B cell (primary cell): ENCODE measurements at regions not wholly inside any gene's neighbourhood (a gene's known extent, or its start where the extent isn't known, plus 50 kb on each side); places are given as distances from the start of the nearest gene placed in this dataset.

Experiments used
- EZH2 ChIP-seq: IDR thresholded peaks from 2 replicates; pipeline ENCODE4 v1.6.1; 2012; ENCODE audit warnings: borderline replicate concordance, low read depth, mild to moderate bottlenecking, moderate library complexity, low read length; ENCODE audit not compliant: insufficient read depth, poor library complexity, severe bottlenecking
- TF ChIP-seq, protein P1 (sequence below): fragments of 200-600 bp; IDR thresholded peaks from one replicate; pipeline ENCODE4 v1.8.0; 2022; ENCODE audit warnings: antibody characterized with exemption, mild to moderate bottlenecking

DNA sequence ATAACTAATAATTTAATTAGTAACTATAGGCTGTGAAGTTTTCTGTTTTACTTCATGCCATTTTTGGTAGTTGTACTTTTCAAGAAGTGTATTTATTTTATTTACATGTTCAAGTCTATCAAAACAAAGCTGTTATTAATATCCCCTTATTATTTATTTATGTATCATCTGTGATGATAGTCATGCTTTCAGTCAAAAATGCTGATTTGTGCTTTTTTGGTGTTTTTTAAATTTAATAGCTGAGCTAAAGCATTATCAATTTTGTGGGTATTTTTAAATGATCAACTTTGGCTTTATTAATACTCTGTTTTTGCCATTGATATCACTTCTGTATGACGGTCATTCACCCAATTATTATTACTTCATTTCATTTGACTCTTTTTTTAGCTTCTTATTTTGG lies 1229.2 kb upstream of the CADM2 start:
- TF ChIP-seq, protein P1, sequence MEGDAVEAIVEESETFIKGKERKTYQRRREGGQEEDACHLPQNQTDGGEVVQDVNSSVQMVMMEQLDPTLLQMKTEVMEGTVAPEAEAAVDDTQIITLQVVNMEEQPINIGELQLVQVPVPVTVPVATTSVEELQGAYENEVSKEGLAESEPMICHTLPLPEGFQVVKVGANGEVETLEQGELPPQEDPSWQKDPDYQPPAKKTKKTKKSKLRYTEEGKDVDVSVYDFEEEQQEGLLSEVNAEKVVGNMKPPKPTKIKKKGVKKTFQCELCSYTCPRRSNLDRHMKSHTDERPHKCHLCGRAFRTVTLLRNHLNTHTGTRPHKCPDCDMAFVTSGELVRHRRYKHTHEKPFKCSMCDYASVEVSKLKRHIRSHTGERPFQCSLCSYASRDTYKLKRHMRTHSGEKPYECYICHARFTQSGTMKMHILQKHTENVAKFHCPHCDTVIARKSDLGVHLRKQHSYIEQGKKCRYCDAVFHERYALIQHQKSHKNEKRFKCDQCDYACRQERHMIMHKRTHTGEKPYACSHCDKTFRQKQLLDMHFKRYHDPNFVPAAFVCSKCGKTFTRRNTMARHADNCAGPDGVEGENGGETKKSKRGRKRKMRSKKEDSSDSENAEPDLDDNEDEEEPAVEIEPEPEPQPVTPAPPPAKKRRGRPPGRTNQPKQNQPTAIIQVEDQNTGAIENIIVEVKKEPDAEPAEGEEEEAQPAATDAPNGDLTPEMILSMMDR, result no peak
- TF ChIP-seq EZH2, result no peak
